ENCODE measurements at regions not wholly inside any gene's neighbourhood (a gene's known extent, or its start where the extent isn't known, plus 50 kb on each side); places are given as distances from the start of the nearest gene placed in this dataset.
A peak's percentile ranks its signal among the peaks of the same experiment; 100 is the strongest.

- no peak for TF ChIP-seq KDM1A (IDR thresholded peaks at IDR 0.05; ENCODE audit: borderline replicate concordance, low read length)
These were observed 51.1 kb upstream of the CRY1 start (continued) for GRCh38 chr12:107144441-107144840.

- Histone ChIP-seq H4K91ac (replicated peaks; ENCODE audit: insufficient read length, low read length) (no peak overlapping the region), H3K79me1 (ENCODE audit: low read depth, low read length) (no peaks in the 10 kb centered on the region), H4K20me1 (replicated peaks in 1 of 2; ENCODE audit: control insufficient read depth in 1 of 2, insufficient read depth in 2 of 2, low read length in 2 of 2) (no peaks in the 10 kb centered on the region), H3K14ac (ENCODE audit: insufficient read length) (no peak overlapping the region), H2AFZ (ENCODE audit: low read length) (no peak overlapping the region), H2BK20ac (ENCODE audit: low read length) (no peak overlapping the region), H3K27ac (ENCODE audit: low read depth, low read length) (no peak overlapping the region), H3K4ac (replicated peaks; ENCODE audit: insufficient read length, low read depth, low read length) (no peak overlapping the region), H3K56ac (replicated peaks; ENCODE audit: insufficient read length, low read depth, low read length) (no peak overlapping the region), H3K36me3 (ENCODE audit: control insufficient read depth in 2 of 4, insufficient read depth in 4 of 4, low read length in 3 of 4) (no peaks in the 10 kb centered on the region), H2AK5ac (ENCODE audit: low read depth, low read length) (no peak overlapping the region), H3K27me3 (replicated peaks in 1 of 4; ENCODE audit: control insufficient read depth in 3 of 4, extremely low read depth in 1 of 4, insufficient read depth in 3 of 4, low read length in 3 of 4) (no peaks in the 10 kb centered on the region), H4K5ac (ENCODE audit: insufficient read length, low read depth, low read length) (no peak overlapping the region), H2BK12ac (ENCODE audit: low read depth, low read length) (no peak overlapping the region), H4K8ac (ENCODE audit: extremely low read depth, insufficient read depth, low read length) (no peak overlapping the region), H3K4me3 (ENCODE audit: extremely low read depth in 1 of 4, insufficient read depth in 2 of 4, low read depth in 3 of 4, low read length in 4 of 4) (no peak overlapping the region), H3K4me1 (replicated peaks in 1 of 4; ENCODE audit: control insufficient read depth in 3 of 4, insufficient read depth in 4 of 4, low read length in 3 of 4) (no peaks in the 10 kb centered on the region), H3K79me2 (ENCODE audit: control insufficient read depth in 1 of 2, insufficient read depth in 2 of 2, low read length in 2 of 2) (no peaks in the 10 kb centered on the region), H2BK120ac (replicated peaks; ENCODE audit: low read depth, low read length) (no peak overlapping the region), H3K9ac (replicated peaks in 1 of 4; ENCODE audit: extremely low read depth in 1 of 4, low read depth in 3 of 4, low read length in 3 of 4) (no peak overlapping the region), H3K23ac (ENCODE audit: insufficient read length) (no peak overlapping the region), H2BK15ac (ENCODE audit: low read length) (no peak overlapping the region), H3K9me3 (ENCODE audit: insufficient read depth in 2 of 2, low read depth in 1 of 2, low read length in 1 of 2) (no peaks in the 10 kb centered on the region), H3K4me2 (ENCODE audit: insufficient read depth in 1 of 2, low read depth in 2 of 2, low read length in 2 of 2) (no peak overlapping the region), H2BK5ac (ENCODE audit: low read depth, low read length) (no peak overlapping the region), H3K18ac (ENCODE audit: extremely low read depth, low read length) (no peak overlapping the region), H3K23me2 (ENCODE audit: low read depth, low read length) (no peaks in the 10 kb centered on the region)
- no peak for FAIRE-seq
- no peak for DNase-seq (ENCODE audit: low read depth in 1 of 2, low spot score in 2 of 2)
- POLR2A ChIA-PET (ENCODE audit: partially characterized antibody): no interaction called here
- CTCF ChIA-PET (ENCODE audit: partially characterized antibody): interaction anchor here (0.8 to 6.4 kb wide), 3 partner anchors 9 to 257 kb away, joined by 5 to 45 read pairs (median 7); no protein-coding TSS in a partner anchor
- WGBS, 2 experiments (ENCODE audit: extremely low coverage in 1 of 2, insufficient coverage in 1 of 2, insufficient read length in 1 of 2, insufficient replicate concordance in 2 of 2, low coverage in 1 of 2, low lambda C conversion rate in 2 of 2, missing lambda C conversion rate in 1 of 2): 65% methylated on average over 2 of the region's 2 CpGs; no CpG with 5 or more reads in 1 of the 2 experiments
- TF ChIP-seq SIX5 (IDR thresholded peaks at IDR 0.05; ENCODE audit: low read depth, low read length) (peak; percentile 26), TEAD4 (IDR thresholded peaks at IDR 0.05; ENCODE audit: low read depth, low read length) (peak; percentile 61; the same call in 1 of the 2 replicates), GABPA (IDR thresholded peaks at IDR 0.05; ENCODE audit: borderline replicate concordance, insufficient read depth, low read length) (no peak), MAX (IDR thresholded peaks at IDR 0.05) (no peak), EP300 (IDR thresholded peaks at IDR 0.05; ENCODE audit: borderline replicate concordance in 1 of 2, low read depth in 2 of 2, low read length in 2 of 2) (no peak), ATF2 (IDR thresholded peaks at IDR 0.05; ENCODE audit: low read length) (no peak), SRF (IDR thresholded peaks at IDR 0.05; ENCODE audit: low read depth, low read length) (peak; percentile 37; the same call in 1 of the 2 replicates)
These were observed 51.6 kb upstream of the CRY1 start for GRCh38 chr12:107144990-107145389.

Measured in H1 (cell line).